DMS 273 (cell line): ENCODE measurements at regions not wholly inside any gene's neighbourhood (a gene's known extent, or its start where the extent isn't known, plus 50 kb on each side); places are given as distances from the start of the nearest gene placed in this dataset.
A peak's percentile ranks its signal among the peaks of the same experiment; 100 is the strongest.

ENCODE experiments used
- DNase-seq: peaks from one replicate; lab custom pipeline; 2025; ENCODE audit not compliant: unreplicated experiment; lab: John Stamatoyannopoulos, UW

DNA sequence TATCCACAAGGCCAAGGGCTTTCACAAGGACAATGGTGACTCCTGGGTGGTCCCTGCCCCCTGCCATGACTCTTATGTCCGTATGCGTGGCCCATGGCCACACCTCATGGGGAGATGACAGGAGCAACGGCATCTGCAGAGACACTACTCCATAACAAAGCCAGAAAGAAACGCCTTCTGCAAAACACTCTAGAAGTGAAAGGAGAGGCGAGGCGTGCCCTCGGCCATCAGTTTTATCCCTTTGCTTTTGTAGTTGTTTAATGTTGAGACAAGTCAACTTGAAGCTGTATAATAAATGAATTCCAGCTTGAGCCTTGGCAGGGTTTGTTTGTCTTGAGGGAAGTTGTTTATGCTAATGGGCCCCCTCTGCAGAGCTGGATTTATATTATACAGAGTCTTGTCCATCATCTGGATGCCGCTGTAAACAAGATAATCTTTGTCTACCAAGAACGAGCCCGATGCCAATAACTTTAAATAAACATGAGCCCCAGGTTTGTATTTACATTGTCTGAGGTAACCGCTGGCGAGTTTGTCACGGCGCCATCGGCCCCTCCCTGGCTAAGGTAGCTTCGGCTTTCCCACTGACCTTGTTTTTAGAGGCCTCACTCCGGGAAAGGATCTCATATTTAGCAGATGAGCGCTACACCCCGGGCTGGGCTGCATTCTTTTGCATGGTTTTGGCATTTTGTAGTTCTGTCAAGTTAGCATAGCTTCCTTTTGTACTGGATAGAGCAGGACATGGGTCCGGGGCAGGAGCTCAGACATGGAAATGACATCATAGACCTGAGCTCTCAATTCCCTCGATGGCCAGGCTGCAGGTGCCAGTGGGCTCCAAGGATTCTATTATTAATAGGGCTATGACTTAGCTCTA, 165.3 kb downstream of the ERCC6L2 start:
- no peak for DNase-seq

DNA sequence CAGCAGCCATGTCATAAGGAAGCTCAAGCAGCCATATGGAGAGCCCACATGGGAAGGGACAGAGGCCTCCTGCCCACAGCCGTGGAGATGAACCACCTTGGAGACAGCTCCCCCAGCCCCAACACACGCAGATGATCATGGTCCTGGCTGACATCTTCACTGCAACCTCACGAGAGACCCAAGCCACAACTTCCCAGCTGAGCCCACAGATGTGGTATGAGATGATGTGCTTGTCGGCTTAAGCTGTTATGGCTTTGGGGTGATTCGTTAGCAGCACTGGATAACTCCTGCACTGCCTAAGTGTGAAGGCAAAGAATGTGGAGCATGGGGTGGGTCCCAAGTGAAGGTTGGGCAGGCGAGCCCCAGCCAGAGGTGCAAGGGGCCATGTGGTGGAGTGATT, 163.4 kb downstream of the ERCC6L2 start:
- no peak for DNase-seq

GRCh38 chr9:96038271-96038670, 162.8 kb downstream of the ERCC6L2 start:
- no peak for DNase-seq

DNA sequence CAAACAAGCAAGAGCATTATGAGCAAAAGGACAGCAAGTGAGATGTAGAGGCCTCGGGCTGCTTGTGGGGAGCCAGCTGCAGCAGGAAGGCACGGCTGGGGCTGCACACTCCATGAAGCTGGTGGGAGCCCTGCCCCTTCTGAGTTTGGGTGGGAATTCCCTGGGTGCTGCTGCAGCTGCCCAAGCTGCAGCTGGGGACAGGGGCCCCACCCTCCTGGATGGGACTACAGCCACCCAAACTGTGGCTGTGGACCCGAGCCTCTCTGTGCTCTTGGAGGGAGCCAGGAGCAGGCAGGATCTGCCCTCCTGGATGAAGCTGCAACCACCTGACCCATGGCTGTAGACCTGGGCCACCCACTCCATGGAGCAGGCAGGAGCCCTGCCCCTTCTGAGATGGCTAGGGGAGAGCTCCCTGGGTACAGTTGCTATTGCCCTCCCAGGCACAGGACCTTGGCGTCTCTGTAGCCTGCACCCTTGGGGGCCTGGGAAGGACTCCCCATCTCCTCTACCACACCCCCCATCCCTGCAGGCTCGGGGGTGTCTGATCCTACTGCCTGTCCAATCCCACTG, 159.1 kb downstream of the ERCC6L2 start:
- DNase-seq, result no peak

- no peak for DNase-seq
These were observed 158.4 kb downstream of the ERCC6L2 start for GRCh38 chr9:96033896-96034295.

DNA sequence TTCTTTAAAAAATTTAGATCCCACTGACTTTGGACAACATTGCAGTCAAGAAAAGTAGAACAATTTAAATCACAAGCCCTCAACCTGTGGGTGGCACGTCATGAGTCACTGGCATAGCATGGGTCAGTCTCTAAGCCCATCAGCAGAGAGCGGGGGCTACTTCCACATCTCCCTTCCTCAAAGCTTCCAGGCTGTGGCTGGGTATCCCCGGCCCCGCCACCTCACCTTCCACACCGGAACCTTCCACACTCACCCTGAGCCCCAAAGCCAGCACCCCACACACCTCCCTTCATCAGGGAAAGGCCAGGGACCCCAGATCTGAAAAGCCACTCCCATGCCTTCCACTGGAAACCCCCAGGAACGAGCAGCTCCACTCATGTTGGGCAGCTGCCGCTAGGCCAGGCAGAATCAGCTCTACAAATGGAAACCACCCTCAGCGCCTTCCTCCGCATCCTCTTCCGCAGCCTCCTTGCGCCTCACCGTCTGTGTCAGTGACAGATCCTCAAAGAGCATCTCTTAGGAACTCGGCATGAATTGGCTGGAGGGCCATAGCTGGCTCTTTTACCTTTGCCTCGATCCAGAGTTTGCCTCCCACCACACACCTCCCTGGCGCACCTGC, 156.5 kb downstream of the ERCC6L2 start:
- no peak for DNase-seq

- DNase-seq, result peak; percentile 94
These were observed 155.9 kb downstream of the ERCC6L2 start for GRCh38 chr9:96031366-96031824.

DNA sequence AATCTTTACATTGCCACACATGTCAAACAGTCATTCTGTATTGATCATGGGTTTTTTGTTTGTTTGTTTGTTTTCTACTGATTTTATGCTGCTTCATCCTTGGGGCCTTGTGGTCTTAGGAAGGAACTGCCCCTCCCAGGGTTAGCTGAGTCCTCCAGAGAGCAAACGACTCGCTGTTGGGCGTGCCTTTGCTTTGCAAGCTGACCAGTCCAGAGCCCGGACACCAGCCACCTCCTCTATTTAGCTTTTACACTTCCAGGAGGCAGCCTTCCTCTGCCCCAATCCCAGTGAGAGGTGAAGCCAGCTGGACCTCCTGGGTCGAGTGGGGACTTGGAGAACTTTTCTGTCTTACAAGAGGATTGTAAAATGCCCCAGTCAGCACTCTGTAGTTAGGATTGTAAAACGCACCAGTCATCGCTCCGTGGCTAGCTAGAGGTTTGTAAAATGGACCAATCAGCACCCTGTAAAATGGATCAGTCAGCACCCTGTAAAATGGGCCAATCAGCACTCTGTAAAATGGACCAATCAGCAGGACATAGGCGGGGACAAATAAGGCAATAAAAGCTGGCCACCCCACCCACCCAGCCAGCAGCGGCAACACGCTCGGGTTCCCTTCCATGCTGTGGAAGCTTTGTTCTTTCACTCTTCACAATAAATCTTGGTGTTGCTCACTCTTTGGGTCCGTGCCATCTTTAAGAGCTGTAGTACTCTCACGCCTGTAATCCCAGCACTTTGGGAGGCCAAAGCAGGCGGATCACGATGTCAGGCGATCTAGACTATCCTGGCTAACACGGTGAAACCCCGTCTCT, 154.4 kb downstream of the ERCC6L2 start:
- no peak for DNase-seq

GRCh38 chr9:96027251-96028131, 152.0 kb downstream of the ERCC6L2 start:
- no peak for DNase-seq

DNA sequence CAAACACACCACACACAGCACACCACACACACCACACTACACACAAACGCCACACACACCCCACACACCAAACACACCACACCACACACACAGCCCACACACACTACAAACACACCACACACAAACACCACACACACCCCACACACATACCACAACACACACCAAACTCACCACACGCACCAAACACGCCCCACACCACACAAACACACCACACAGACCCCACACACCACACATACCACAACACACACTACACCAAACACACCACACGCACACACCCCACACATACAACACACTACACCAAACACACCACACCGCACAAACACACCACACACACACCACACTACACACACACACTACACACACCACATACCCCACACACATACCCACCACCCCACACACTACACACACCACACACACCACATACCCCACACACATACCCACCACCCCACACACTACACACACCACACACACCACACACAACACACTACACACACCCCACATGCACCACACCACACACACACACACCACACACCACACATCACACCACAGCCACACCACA, 151.2 kb downstream of the ERCC6L2 start:
- no peak for DNase-seq

DNA sequence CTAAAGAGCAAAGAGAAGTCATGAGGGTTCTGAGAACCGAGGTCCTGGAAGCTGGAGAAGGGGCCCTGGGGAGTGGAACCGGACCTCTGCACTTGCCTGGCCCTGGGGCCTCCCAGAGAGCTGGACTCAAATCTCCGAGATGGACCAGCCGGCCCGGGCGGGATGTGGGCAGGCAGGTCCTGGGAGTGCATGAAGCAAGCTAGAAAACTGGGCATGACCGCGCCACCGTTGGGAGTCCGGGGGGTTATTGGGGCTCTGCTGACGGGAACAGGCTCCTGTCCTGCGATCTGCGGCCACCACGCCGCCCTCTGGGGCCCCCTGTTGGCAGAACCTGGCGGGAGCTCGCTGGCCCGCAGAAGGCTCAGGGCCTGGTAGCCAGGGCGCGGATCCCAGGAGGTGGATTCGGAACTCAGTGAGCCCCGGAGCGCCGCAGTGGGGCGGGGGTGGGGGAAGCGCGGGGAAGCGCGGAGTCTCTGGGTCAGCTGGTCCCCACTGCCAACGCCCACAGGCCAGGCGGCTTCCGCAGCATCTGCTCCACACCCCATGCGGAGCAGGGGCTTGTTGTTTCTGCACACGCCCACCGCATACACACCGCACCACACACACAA, 150.6 kb downstream of the ERCC6L2 start:
- no peak for DNase-seq

DNA sequence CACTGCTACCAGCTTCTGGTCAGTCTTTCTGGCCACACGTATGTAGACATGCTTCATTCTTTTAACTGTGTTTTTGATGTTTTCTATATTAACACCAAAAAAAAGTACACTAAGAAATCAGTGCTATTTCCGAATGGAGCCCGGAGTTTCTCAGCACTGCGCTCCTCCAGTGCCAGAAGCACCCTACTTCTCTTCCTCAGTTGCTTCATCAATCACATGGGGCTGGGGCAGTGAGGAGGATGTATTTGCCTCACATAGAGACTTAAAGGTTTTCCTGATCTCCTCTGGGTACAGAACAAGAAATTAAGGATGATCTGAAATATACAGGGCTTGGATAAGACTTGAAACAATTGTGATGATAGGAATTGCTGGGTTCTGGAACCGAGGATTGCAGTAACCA, 148.0 kb downstream of the ERCC6L2 start:
- DNase-seq, result no peak

DNA sequence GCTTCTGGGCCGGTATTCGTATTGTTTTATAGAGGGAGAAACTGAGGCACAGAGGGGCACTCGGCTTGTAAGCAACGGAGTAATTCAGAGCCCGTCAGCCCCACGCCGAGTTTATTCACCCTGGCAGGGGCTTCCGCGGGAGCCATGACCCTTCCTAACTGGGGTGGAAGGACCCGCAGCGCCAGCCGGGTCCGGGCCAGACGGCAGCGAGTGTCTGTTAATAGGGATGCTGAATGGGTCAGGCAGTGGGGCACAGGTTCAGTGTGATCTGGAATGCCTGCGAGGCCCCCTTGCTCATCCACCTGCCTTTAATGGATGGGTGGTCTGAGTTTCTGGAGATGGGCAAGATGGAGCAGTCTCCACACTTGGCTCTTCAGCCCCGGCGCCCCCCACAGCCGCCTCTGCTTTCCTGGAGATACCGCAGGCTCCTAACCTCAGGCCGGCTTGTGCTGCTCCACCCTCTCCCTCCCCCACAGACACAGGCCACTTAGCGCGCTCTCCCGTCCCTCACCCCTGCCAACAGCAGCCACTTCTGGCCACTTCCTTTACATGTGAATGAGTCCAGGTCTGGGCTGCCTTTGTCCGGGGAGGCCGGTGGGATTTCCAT, 147.1 kb downstream of the ERCC6L2 start:
- DNase-seq, result no peak

- DNase-seq, result peak; percentile 37
These were observed 146.3 kb downstream of the ERCC6L2 start for GRCh38 chr9:96021551-96022444.

- DNase-seq, result peak; percentile 62
These were observed 145.5 kb downstream of the ERCC6L2 start for GRCh38 chr9:96020792-96021550.

DNA sequence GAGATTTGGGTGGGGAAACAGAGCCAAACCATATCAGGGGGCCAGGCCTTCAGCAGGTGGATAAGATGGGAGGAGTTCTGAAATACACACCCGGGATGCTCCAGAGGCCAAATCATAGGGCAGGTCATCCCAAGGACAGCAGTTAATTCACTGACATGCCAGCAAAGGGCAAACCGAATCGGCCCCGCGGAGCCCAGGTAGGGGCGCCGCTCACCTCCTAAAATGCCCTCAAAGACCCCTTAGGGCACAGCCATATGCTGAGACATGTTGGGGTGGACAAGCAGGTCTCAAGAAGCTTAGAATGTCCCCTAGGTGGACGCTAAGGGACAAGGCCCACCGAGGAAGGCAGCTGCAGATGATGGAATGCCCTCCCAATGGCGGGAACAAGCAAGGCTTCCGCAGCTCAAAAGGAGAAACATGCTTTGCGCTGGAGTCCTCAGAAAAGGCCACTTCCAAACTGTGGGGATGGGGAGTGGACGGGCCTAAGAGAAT, 144.9 kb downstream of the ERCC6L2 start:
- DNase-seq, result no peak
